ENCODE measurements at regions not wholly inside any gene's neighbourhood (a gene's known extent, or its start where the extent isn't known, plus 50 kb on each side); places are given as distances from the start of the nearest gene placed in this dataset.

DNA sequence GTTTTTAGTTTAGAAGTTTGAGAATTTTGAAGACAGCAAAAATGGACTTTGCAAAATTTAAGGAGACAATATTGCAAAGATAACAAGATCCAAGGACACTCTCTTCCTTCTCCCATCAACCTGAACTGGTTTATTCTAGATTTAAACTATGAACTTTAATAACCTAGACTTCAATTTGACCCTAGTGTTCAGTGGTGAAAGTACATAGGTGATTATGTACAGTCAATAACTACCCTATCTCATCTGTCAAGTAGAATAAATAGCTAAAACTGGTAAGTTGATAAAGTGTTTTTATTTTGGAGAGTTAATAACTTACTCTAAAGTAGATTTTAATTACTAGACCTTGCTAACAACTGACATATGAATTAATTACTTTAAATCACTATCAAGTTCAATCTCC lies 52.9 kb upstream of the NFE2L2 start:
- intact Hi-C loops (cut with DNase I, micrococcal nuclease): loop anchor here in 1 of 2 experiments (2.0 kb wide), 1 partner anchor 15 kb away; no protein-coding TSS in a partner anchor
- CTCF ChIA-PET: no interaction called here
- Histone ChIP-seq H3K4me3 (ENCODE audit: low read length) (no peak overlapping the region), H3K27me3 (ENCODE audit: control insufficient read depth in 1 of 2, insufficient read depth in 2 of 2, low read length in 2 of 2) (no peaks in the 10 kb centered on the region), H3K9me3 (ENCODE audit: control insufficient read depth in 1 of 2, insufficient read depth in 1 of 2, low read length in 2 of 2) (no peaks in the 10 kb centered on the region), H3K4me1 (ENCODE audit: insufficient read depth, low read length) (no peaks in the 10 kb centered on the region), H3K27ac (ENCODE audit: low read depth in 1 of 2, low read length in 2 of 2) (no peak overlapping the region), H3K36me3 (ENCODE audit: insufficient read depth, low read length) (no peaks in the 10 kb centered on the region)
- H3K27ac Mint-ChIP-seq: no peak overlapping the region
- no peak overlapping the region for H3K4me3 Mint-ChIP-seq
- ATAC-seq (ENCODE audit: poor library complexity) (no peak), DNase-seq (no peak)
- TF ChIP-seq, protein P1, sequence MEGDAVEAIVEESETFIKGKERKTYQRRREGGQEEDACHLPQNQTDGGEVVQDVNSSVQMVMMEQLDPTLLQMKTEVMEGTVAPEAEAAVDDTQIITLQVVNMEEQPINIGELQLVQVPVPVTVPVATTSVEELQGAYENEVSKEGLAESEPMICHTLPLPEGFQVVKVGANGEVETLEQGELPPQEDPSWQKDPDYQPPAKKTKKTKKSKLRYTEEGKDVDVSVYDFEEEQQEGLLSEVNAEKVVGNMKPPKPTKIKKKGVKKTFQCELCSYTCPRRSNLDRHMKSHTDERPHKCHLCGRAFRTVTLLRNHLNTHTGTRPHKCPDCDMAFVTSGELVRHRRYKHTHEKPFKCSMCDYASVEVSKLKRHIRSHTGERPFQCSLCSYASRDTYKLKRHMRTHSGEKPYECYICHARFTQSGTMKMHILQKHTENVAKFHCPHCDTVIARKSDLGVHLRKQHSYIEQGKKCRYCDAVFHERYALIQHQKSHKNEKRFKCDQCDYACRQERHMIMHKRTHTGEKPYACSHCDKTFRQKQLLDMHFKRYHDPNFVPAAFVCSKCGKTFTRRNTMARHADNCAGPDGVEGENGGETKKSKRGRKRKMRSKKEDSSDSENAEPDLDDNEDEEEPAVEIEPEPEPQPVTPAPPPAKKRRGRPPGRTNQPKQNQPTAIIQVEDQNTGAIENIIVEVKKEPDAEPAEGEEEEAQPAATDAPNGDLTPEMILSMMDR (IDR thresholded peaks at IDR 0.05): no peak
- peaks cover 13% of the 10 kb centered on the region for H3K4me1 Mint-ChIP-seq (ENCODE audit: low read depth)
- H3K27me3 Mint-ChIP-seq: no peaks in the 10 kb centered on the region
- H3K9me3 Mint-ChIP-seq: no peaks in the 10 kb centered on the region
- POLR2A ChIA-PET: interaction anchor here (7.0 kb wide), 1 partner anchor 53 kb away, joined by 58 read pairs; the partner anchor contains the start of gene NFE2L2
- no peaks in the 10 kb centered on the region for H3K36me3 Mint-ChIP-seq (ENCODE audit: low read depth)

DNA sequence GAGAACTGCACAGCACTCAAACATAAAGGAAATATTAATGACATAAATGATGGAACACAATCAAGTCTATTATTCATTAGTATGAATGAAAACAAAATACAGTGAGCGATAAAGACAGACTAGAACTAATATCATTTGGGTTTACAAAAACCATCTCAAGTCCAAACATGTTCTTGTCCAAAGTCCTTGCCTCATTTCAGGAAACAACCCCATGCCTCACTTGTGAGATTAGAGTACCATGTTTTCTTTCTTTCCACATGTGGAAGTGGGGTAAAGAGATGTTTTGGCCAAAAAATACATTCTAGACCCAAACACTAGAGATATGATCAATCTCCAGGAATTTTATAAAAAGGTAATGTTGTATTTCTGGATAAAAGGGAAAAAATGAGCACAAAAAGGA lies 53.3 kb upstream of the NFE2L2 start:
- CTCF ChIA-PET: no interaction called here
- Mint-ChIP-seq H3K27ac (no peak overlapping the region), H3K36me3 (ENCODE audit: low read depth) (peaks cover 2% of the 10 kb centered on the region), H3K9me3 (no peaks in the 10 kb centered on the region), H3K4me3 (no peak overlapping the region), H3K27me3 (no peaks in the 10 kb centered on the region), H3K4me1 (ENCODE audit: low read depth) (peaks cover 9% of the 10 kb centered on the region)
- H3K27me3 ChIP-seq (ENCODE audit: control insufficient read depth in 1 of 2, insufficient read depth in 2 of 2, low read length in 2 of 2): no peaks in the 10 kb centered on the region
- ATAC-seq (ENCODE audit: poor library complexity) (no peak), DNase-seq (no peak)
- H3K4me3 ChIP-seq (ENCODE audit: low read length): no peak overlapping the region
- H3K9me3 ChIP-seq (ENCODE audit: control insufficient read depth in 1 of 2, insufficient read depth in 1 of 2, low read length in 2 of 2): no peaks in the 10 kb centered on the region
- intact Hi-C loops (cut with DNase I, micrococcal nuclease): loop anchor here in 1 of 2 experiments (2.0 kb wide), 1 partner anchor 15 kb away; no protein-coding TSS in a partner anchor
- H3K36me3 ChIP-seq (ENCODE audit: insufficient read depth, low read length): no peaks in the 10 kb centered on the region
- POLR2A ChIA-PET: interaction anchor here (7.0 kb wide), 1 partner anchor 53 kb away, joined by 58 read pairs; the partner anchor contains the start of gene NFE2L2
- TF ChIP-seq, protein P1 (IDR thresholded peaks at IDR 0.05): no peak
- H3K27ac ChIP-seq (ENCODE audit: low read depth in 1 of 2, low read length in 2 of 2): no peak overlapping the region
- H3K4me1 ChIP-seq (ENCODE audit: insufficient read depth, low read length): no peaks in the 10 kb centered on the region

DNA sequence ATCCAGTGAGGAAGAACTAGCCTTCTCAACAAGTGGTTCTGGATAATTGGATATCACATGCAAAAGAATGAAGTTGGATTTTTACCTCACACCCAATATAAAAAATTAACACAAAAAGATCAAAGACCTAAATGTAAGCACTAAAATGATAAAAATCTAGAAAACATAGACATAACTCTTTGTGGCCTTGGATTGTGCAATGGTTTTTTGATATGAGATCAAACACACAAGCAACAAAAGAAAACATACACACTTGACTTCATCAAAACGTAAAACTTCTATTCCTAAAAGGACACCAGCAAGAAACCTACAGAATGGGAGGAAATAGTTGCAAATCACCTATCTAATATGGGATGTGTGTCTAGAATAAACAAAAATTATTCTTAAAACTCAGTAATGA lies 54.1 kb upstream of the NFE2L2 start:
- Histone ChIP-seq H3K9me3 (ENCODE audit: control insufficient read depth in 1 of 2, insufficient read depth in 1 of 2, low read length in 2 of 2) (no peaks in the 10 kb centered on the region), H3K4me3 (ENCODE audit: low read length) (no peak overlapping the region), H3K27me3 (ENCODE audit: control insufficient read depth in 1 of 2, insufficient read depth in 2 of 2, low read length in 2 of 2) (no peaks in the 10 kb centered on the region), H3K27ac (ENCODE audit: low read depth in 1 of 2, low read length in 2 of 2) (no peak overlapping the region), H3K4me1 (ENCODE audit: insufficient read depth, low read length) (no peaks in the 10 kb centered on the region), H3K36me3 (ENCODE audit: insufficient read depth, low read length) (no peaks in the 10 kb centered on the region)
- H3K9me3 Mint-ChIP-seq: no peaks in the 10 kb centered on the region
- H3K4me1 Mint-ChIP-seq (ENCODE audit: low read depth): peaks cover 2% of the 10 kb centered on the region
- H3K27me3 Mint-ChIP-seq: no peaks in the 10 kb centered on the region
- H3K4me3 Mint-ChIP-seq: no peak overlapping the region
- CTCF ChIA-PET: no interaction called here
- ATAC-seq (ENCODE audit: poor library complexity): no peak
- TF ChIP-seq, protein P1 (IDR thresholded peaks at IDR 0.05): no peak
- H3K27ac Mint-ChIP-seq: no peak overlapping the region
- intact Hi-C loops (cut with DNase I, micrococcal nuclease): no loop called here
- no peak for DNase-seq
- POLR2A ChIA-PET: interaction anchor here (7.0 kb wide), 1 partner anchor 54 kb away, joined by 58 read pairs; the partner anchor contains the start of gene NFE2L2
- H3K36me3 Mint-ChIP-seq (ENCODE audit: low read depth): peaks cover 6% of the 10 kb centered on the region
